HG02610 (cell line): ENCODE measurements at regions not wholly inside any gene's neighbourhood (a gene's known extent, or its start where the extent isn't known, plus 50 kb on each side); places are given as distances from the start of the nearest gene placed in this dataset.

Experiments used
- ATAC-seq: cut with Tn5 transposase; IDR thresholded peaks from one replicate; pipeline ENCODE4 v1.9.1; 2021; ENCODE audit warnings: mild to moderate bottlenecking, moderate library complexity; ENCODE audit not compliant: unreplicated experiment

- ATAC-seq: no peak
These were observed 101.8 kb downstream of the CAND1 start for GRCh38 chr12:67370979-67371378.

DNA sequence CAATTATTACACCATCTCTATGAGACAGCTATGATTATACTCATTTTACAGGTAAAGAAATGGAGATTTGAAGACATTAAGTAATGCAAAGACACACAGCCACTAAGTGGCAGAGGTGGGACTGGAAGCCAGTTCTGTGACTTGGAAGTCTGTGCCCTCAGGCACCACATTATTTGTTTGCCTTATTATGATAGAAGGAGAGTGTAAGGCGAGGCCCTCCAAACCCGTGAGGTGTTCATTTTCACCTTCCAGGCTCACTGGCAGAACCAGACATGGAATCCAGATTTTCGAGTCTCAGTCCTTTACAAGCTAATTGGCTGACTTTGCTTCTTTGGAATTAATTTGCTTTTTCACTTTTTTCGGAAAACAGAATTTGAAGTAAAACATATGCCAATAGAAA is 107.9 kb downstream of the CAND1 start:
- ATAC-seq: no peak

GRCh38 chr12:67377541-67377940 is 108.4 kb downstream of the CAND1 start:
- no peak for ATAC-seq

DNA sequence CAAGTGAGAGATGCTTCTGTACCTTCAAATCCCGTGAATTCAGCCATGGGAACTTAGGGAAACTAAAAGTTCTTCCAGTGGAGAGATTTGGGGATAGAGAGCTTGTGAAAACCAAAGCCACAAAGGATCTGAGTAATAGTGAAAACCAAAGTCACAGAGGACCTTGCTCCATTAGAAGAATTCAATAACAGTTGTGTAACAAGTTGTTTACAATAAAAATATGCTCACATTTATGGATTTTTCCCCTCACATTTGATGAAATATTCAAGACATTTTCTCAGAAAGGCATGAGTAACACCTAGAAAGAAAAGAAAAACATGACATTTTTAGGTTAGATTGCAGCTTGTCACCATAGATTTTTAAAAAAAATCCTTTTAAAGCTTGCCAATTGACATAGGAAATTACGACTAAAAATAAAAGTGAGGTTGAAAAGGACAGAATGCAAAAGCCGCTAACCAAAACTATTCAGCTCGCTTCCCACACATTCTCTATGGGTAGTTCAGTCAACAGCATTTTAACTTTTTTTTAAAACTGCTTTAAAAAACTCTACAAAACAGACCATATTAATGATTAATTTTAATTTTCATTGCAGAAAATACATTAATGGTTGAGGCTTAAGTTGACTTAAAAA is 113.2 kb downstream of the CAND1 start:
- no peak for ATAC-seq

- ATAC-seq: no peak
These were observed 117.9 kb downstream of the CAND1 start for GRCh38 chr12:67386869-67387565.

GRCh38 chr12:67388331-67389138 is 119.4 kb downstream of the CAND1 start:
- ATAC-seq: no peak

DNA sequence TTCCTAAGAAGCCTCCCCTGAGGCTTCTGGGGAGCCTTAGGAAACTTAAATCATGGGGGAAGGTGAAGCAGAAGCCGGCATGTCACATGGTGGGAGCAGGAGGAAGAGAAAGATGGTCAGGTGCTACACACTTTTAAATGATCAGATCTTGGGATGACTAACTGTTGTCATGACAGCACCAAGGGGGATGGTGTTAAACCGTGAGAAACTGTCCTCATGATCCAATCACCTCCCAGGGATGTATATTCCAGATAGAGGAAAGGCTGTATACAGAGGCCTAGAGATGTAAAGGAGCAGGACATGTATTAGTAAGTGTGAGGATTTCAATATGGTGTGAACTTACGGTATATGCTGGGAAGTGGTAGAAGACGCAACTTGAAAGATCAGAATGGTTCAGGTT is 121.1 kb downstream of the CAND1 start:
- ATAC-seq: no peak

GRCh38 chr12:67391034-67391433 is 121.9 kb downstream of the CAND1 start:
- ATAC-seq: no peak

DNA sequence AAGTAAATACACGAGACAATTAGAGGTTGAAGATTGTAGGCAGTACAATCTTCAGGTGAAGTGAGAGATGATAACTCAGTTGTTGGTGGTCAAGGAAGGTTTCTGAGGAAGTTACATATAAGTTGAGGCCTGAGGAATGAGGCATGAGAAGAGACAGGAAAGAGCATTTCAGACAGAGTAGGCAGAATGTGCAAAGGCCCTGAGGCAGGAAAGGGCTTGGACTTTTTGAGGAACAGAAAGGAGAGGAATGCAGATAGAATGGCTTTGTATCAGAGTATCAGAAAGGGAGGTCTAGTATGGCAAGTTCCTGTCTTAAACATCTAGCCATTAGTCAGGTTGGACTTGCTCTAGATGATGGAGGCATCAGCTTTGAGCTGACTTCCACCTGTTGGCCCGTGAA is 122.5 kb downstream of the CAND1 start:
- ATAC-seq: no peak

DNA sequence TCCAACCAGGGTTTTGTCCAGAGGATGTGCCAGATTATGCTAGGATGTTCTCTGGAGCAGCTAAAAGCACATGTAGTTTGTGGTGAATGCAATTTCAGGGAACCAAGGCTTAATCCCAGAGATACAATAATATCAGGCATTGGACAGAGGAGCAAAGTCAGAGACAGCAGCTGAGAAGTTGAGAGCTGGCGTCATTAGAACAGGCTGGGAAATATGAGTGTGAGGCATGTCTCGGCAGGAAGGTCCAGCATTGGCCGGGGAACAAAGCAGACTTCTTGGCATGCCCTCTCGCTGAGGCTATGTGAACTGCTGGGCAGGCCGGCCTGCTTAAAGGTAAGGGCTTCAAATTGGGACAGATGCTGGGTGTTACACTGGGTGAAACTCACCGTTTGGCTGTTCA is 125.4 kb downstream of the CAND1 start:
- no peak for ATAC-seq

GRCh38 chr12:67400742-67401141 is 131.6 kb downstream of the CAND1 start:
- no peak for ATAC-seq

DNA sequence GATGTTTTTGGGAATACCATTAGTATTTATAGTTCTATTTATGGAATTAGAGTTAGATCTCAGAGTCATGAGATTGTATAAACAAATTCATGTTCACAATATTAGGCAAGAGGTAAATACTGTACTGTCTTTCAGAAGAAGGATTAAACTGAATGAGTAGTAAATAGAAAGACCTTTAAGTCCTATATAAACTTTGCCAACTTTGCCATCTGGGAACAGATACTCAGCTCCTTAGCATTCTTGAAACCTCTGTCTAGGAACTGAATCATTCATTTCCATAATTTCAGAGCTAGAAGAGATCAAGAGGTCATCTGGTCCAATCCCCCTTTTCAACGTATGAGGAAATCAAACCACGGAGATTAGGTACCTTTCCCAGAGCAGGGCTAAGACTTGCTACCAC is 141.1 kb downstream of the CAND1 start:
- ATAC-seq: no peak

GRCh38 chr12:67410667-67411067 is 141.5 kb downstream of the CAND1 start:
- no peak for ATAC-seq

DNA sequence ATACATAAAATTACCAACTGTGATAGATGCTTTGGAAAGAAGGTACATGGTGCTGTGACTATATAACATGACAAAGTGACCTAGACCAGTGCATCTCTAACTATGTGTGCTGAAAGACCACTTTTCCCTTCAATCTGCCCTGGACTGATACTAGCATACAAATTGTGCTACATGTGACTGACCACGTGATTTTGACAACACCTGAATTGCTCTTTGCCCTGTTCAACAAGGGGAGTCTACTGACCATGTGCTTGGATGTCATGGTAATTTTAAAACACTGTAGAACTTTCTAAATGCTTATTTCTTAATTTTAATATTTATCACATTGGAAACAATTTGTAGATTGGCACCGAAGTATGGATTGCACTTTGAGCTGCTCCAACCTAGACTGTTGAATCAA is 142.4 kb downstream of the CAND1 start:
- ATAC-seq: no peak

DNA sequence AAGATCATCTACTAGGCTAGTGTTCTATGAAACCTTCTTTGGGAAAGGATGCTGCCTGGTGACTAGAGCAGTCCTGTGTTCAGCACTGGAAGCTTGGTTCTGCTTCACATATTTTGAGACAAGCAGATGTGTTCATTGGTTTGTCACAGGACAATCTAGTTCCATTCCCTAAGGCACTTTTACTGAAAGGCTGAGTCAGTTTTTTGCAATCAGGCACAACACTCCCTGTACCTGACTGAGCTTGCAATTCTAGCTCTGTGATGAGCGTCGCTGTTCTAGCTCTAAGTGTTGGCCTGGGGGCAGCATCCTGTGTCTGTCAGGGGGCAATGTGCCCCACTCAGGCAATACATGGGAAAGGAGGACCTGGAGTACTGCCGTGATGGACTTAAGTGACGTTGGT is 144.4 kb downstream of the CAND1 start:
- ATAC-seq: no peak

- no peak for ATAC-seq
These were observed 145.0 kb downstream of the CAND1 start for GRCh38 chr12:67414011-67414715.

GRCh38 chr12:67415473-67415872 is 146.3 kb downstream of the CAND1 start:
- ATAC-seq: no peak

DNA sequence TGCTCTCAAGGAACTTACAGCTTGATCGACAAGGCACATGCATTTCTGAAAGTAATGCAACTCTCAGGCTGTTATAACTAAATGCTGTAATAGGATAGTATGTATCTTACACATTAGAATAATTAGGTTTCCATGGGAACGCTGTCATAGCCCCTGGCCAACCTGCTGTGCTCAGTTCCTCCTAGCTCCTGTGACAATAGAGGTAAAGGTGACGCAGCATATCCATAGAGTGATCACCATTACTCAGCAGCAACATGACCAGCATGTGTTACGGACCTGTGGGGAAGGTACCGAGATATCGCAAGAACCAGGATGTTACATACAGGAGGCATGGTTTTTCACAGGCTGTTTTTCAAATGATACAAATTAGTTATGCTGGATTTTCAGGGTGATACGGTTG is 150.7 kb downstream of the CAND1 start:
- no peak for ATAC-seq

- no peak for ATAC-seq
These were observed 151.3 kb downstream of the CAND1 start for GRCh38 chr12:67420506-67420905.

GRCh38 chr12:67422081-67422480 is 152.9 kb downstream of the CAND1 start:
- ATAC-seq: no peak

DNA sequence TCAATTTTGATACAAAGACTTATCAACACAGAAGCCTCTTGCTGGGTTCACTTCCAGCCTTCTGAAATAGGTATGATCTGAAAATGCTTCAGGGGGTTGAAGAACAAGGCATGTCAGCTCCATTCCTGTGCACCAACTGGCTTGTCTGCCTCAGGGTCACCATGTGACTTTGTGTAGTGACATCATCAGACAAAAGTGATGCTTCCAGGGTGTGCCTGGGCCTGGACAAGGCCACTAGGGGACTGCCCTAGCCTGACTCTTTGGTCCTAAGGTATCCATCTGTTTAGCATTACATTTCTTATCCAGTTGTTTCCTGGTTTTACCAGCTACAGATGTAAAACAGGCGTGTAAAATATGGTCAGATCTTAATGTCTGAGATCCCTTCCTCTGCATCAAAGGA is 155.6 kb downstream of the CAND1 start:
- ATAC-seq: no peak
